Neural progenitor cell (in vitro differentiated cells): ENCODE measurements at regions not wholly inside any gene's neighbourhood (a gene's known extent, or its start where the extent isn't known, plus 50 kb on each side); places are given as distances from the start of the nearest gene placed in this dataset.

Experiments used
- CTCF ChIP-seq: fragments of 200-600 bp; sonication (generic); IDR thresholded peaks from 2 replicates; pipeline ENCODE4 v1.5.1; 2017; ENCODE audit warnings: antibody characterized with exemption, mild to moderate bottlenecking
- EZH2 ChIP-seq: fragments of 200-600 bp; sonication (generic); IDR thresholded peaks from 2 replicates; pipeline ENCODE4 v1.6.1; 2017; ENCODE audit warnings: antibody characterized with exemption, mild to moderate bottlenecking, moderate library complexity
- EZH2phosphoT487 ChIP-seq: fragments of 200-600 bp; sonication (generic); IDR thresholded peaks from 2 replicates; pipeline ENCODE4 v1.6.1; 2017; ENCODE audit warnings: antibody characterized with exemption

DNA sequence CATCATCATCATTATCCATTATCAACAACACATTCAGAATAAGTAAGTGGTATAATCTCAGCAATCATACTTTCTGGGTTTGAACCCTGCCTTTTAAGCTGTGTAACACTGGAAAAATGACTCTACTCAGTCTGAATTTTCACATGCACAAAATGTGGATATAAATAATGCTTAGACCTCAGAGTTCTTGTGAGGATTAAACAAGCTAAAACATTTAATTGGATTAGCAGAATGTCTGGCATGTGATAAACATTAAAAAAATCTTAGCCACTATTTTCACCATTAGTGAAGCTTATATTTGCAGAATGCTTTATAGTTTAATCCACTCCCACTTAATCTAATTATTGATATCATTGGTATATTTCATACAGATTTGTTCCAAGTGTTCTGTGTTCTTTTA is 412.3 kb downstream of the RFC3 start:
- no peak for TF ChIP-seq CTCF
- no peak for TF ChIP-seq EZH2
- no peak for TF ChIP-seq EZH2phosphoT487
